OCI-LY1 (cell line): ENCODE measurements at regions not wholly inside any gene's neighbourhood (a gene's known extent, or its start where the extent isn't known, plus 50 kb on each side); places are given as distances from the start of the nearest gene placed in this dataset.

ENCODE experiments used
- H2AFZ ChIP-seq: fragments of 200-600 bp; sonication (generic), shearing (Covaris generic); 2 replicates; pipeline ENCODE4 v1.6.0; 2014; ENCODE audit warnings: antibody characterized with exemption, mild to moderate bottlenecking, low read length
- H3F3A ChIP-seq: fragments of 200-600 bp; sonication (generic), shearing (Covaris generic); 2 replicates; pipeline ENCODE4 v1.6.0; 2014; ENCODE audit warnings: mild to moderate bottlenecking, antibody characterized with exemption, low read length, moderate library complexity; ENCODE audit not compliant: insufficient read depth
- H3K27ac ChIP-seq: fragments of 200-600 bp; sonication (generic); 2 replicates; pipeline ENCODE4 v1.5.1; 2014; ENCODE audit warnings: low read length, mixed run types, mild to moderate bottlenecking, low read depth; ENCODE audit not compliant: poor library complexity, severe bottlenecking
- H3K27me3 ChIP-seq: fragments of 200-600 bp; sonication (generic); 2 replicates; pipeline ENCODE4 v1.6.0; 2014; ENCODE audit warnings: antibody characterized with exemption, mild to moderate bottlenecking, low read length, moderate library complexity; ENCODE audit not compliant: insufficient read depth
- H3K36me3 ChIP-seq: fragments of 200-600 bp; sonication (generic); 2 replicates; pipeline ENCODE4 v1.6.1; 2014; ENCODE audit warnings: mild to moderate bottlenecking, antibody characterized with exemption, low read length, moderate library complexity, mixed read lengths; ENCODE audit not compliant: insufficient read depth
- H3K4me1 ChIP-seq: fragments of 200-600 bp; sonication (generic); 2 replicates; pipeline ENCODE4 v1.5.1; 2014; ENCODE audit warnings: mild to moderate bottlenecking, low read length, moderate library complexity; ENCODE audit not compliant: insufficient read depth, severe bottlenecking
- H3K4me2 ChIP-seq: fragments of 200-600 bp; sonication (generic), shearing (Covaris generic); 2 replicates; pipeline ENCODE4 v1.6.1; 2014; ENCODE audit warnings: low read length
- H3K4me3 ChIP-seq: fragments of 200-600 bp; sonication (generic); 2 replicates; pipeline ENCODE4 v1.5.1; 2014; ENCODE audit warnings: low read length, low read depth, mild to moderate bottlenecking, mixed read lengths; ENCODE audit not compliant: poor library complexity, severe bottlenecking
- H3K79me2 ChIP-seq: fragments of 200-600 bp; shearing (Covaris generic); 2 replicates; pipeline ENCODE4 v1.6.1; 2016; ENCODE audit warnings: mixed run types, low read length, mixed read lengths; ENCODE audit not compliant: insufficient read depth
- H3K9ac ChIP-seq: fragments of 200-600 bp; sonication (generic), shearing (Covaris generic); 2 replicates; pipeline ENCODE4 v1.6.1; 2014; ENCODE audit warnings: mild to moderate bottlenecking, low read length, mixed read lengths
- H3K9me2 ChIP-seq: fragments of 200-600 bp; sonication (generic), shearing (Covaris generic); 2 replicates; pipeline ENCODE4 v1.6.1; 2014; ENCODE audit warnings: low read depth, mild to moderate bottlenecking, low read length, mixed read lengths
- H3K9me3 ChIP-seq: fragments of 200-600 bp; shearing (Covaris generic); 2 replicates; pipeline ENCODE4 v1.6.1; 2014; ENCODE audit warnings: low read length, mixed read lengths
- H4K20me1 ChIP-seq: fragments of 200-600 bp; sonication (generic), shearing (Covaris generic); 2 replicates; pipeline ENCODE4 v1.6.0; 2016; ENCODE audit warnings: mild to moderate bottlenecking, low read length; ENCODE audit not compliant: insufficient read depth
- EZH2 ChIP-seq: fragments of 200-600 bp; sonication (generic), shearing (Covaris generic); IDR thresholded peaks from 2 replicates; pipeline ENCODE4 v1.8.0; 2017; ENCODE audit warnings: borderline replicate concordance, mixed run types, mild to moderate bottlenecking, antibody characterized with exemption, low read length, moderate library complexity, mixed read lengths
- TF ChIP-seq, protein P1 (sequence below): fragments of 200-600 bp; sonication (generic), shearing (Covaris generic); IDR thresholded peaks from 2 replicates; pipeline ENCODE4 v1.5.1; 2017; ENCODE audit warnings: mild to moderate bottlenecking, antibody characterized with exemption, low read length, moderate library complexity, mixed read lengths

DNA sequence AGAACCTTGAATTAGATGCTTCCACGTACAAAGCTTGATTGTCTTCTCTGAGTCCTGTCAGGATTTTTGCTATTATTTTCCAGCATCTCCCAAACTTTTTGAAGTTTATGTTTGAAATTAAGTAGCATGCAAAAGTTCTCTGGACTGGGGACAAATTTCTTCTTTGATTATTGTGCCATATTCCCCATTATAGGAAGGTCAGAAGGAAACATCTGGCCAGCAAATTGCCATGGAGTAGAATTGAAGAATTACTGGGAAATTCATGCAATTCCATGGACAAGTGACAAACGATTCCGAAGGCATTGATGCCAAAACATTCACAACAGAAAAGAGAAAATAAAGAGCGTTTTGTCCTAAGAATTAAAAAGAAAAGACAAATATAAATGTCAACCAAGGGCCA lies 737.2 kb downstream of the CDH11 start:
- Histone ChIP-seq H3K9me3 (peaks cover 14% of the 10 kb centered on the region), H3K4me2 (no peak overlapping the region), H3K27me3 (no peaks in the 10 kb centered on the region), H3K9ac (no peak overlapping the region), H3K79me2 (no peaks in the 10 kb centered on the region), H2AFZ (no peak overlapping the region), H3K4me1 (peaks cover 2% of the 10 kb centered on the region), H3K36me3 (no peaks in the 10 kb centered on the region), H3K4me3 (no peak overlapping the region), H4K20me1 (no peaks in the 10 kb centered on the region), H3F3A (no peaks in the 10 kb centered on the region), H3K27ac (no peak overlapping the region), H3K9me2 (no peaks in the 10 kb centered on the region)
- no peak for TF ChIP-seq EZH2
- TF ChIP-seq, protein P1, sequence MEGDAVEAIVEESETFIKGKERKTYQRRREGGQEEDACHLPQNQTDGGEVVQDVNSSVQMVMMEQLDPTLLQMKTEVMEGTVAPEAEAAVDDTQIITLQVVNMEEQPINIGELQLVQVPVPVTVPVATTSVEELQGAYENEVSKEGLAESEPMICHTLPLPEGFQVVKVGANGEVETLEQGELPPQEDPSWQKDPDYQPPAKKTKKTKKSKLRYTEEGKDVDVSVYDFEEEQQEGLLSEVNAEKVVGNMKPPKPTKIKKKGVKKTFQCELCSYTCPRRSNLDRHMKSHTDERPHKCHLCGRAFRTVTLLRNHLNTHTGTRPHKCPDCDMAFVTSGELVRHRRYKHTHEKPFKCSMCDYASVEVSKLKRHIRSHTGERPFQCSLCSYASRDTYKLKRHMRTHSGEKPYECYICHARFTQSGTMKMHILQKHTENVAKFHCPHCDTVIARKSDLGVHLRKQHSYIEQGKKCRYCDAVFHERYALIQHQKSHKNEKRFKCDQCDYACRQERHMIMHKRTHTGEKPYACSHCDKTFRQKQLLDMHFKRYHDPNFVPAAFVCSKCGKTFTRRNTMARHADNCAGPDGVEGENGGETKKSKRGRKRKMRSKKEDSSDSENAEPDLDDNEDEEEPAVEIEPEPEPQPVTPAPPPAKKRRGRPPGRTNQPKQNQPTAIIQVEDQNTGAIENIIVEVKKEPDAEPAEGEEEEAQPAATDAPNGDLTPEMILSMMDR = no peak

DNA sequence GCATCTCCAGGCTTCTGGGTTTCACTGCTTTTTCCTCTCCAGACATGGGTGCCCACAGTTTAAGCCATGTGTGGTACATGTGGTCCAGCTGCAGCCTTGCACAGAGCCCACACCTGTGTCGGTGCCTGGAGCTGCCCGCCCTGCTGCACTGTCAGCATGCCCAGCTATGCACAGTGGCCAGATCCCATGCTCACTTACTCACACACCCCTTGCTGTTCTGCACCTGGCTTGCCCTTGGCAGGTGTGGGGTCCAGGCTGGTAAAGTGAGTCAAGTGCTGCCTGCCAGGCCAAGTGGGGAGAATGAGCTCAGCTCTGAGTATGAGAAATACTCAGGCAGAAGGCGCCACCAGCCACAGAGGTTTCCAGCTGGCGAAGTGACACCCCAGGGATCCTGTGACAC lies 739.9 kb downstream of the CDH11 start:
- Histone ChIP-seq H2AFZ (no peak overlapping the region), H3K4me1 (peaks cover 19% of the 10 kb centered on the region), H3K36me3 (no peaks in the 10 kb centered on the region), H3K9ac (no peak overlapping the region), H3F3A (no peaks in the 10 kb centered on the region), H3K79me2 (no peaks in the 10 kb centered on the region), H3K27ac (no peak overlapping the region), H3K9me2 (no peaks in the 10 kb centered on the region), H4K20me1 (no peaks in the 10 kb centered on the region), H3K4me3 (no peak overlapping the region), H3K4me2 (no peak overlapping the region), H3K27me3 (no peaks in the 10 kb centered on the region), H3K9me3 (peaks cover 14% of the 10 kb centered on the region)
- TF ChIP-seq EZH2 = no peak
- TF ChIP-seq, protein P1 = no peak

DNA sequence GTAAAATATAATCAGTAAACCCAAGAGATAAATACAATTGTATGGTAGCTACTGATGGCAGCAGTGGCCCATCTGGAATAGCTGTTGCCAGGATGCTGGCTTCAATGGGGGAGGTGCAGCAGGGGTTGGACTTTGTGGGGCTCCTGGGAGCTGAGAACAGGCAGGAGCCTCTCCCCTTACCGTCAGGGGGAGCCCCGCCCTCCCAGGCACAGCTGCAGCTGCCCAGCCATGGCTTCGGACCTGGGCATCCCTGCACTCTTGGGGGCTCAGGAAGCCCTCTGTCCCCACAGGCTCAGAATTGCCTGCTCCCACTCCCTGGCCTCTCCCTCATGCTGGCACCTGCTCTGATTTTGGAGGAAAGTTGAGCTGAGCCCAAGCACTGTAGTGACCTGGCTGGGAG lies 741.1 kb downstream of the CDH11 start:
- Histone ChIP-seq H3K9me2 (no peaks in the 10 kb centered on the region), H3K27me3 (no peaks in the 10 kb centered on the region), H2AFZ (no peak overlapping the region), H3F3A (no peaks in the 10 kb centered on the region), H3K4me1 (peaks cover 19% of the 10 kb centered on the region), H3K27ac (no peak overlapping the region), H3K4me2 (no peak overlapping the region), H3K4me3 (no peak overlapping the region), H4K20me1 (no peaks in the 10 kb centered on the region), H3K9ac (no peak overlapping the region), H3K9me3 (peaks cover 14% of the 10 kb centered on the region), H3K79me2 (no peaks in the 10 kb centered on the region), H3K36me3 (no peaks in the 10 kb centered on the region)
- no peak for TF ChIP-seq EZH2
- TF ChIP-seq, protein P1 = no peak
